Thyroid gland (tissue), 4 donors: ENCODE measurements at regions not wholly inside any gene's neighbourhood (a gene's known extent, or its start where the extent isn't known, plus 50 kb on each side); places are given as distances from the start of the nearest gene placed in this dataset.

Experiments
- CTCF ChIP-seq, 6 experiments: fragments of 200-600 bp in 3 of 6; fragments of 450-650 bp in 3 of 6; sonication (generic) in 3 of 6; IDR thresholded peaks; one replicate each; pipeline ENCODE4 v1.5.1; 2016 to 2019; ENCODE audit warnings: antibody characterized with exemption in 6 of 6, mild to moderate bottlenecking in 2 of 6, inconsistent platforms in 1 of 6, moderate library complexity in 1 of 6
- POLR2A ChIP-seq, 2 donors: fragments of 450-650 bp; IDR thresholded peaks; one replicate each; pipeline ENCODE4 v1.6.1; 2017; ENCODE audit warnings: antibody characterized with exemption in 2 of 2, mild to moderate bottlenecking in 2 of 2, moderate library complexity in 1 of 2

- TF ChIP-seq CTCF (IDR thresholded peaks at IDR 0.05) (no peak), POLR2A (IDR thresholded peaks at IDR 0.05) (no peak)
These were observed 72.7 kb upstream of the HGFAC start for GRCh38 chr4:3368841-3369760.
